ENCODE measurements at regions not wholly inside any gene's neighbourhood (a gene's known extent, or its start where the extent isn't known, plus 50 kb on each side); places are given as distances from the start of the nearest gene placed in this dataset.

DNA sequence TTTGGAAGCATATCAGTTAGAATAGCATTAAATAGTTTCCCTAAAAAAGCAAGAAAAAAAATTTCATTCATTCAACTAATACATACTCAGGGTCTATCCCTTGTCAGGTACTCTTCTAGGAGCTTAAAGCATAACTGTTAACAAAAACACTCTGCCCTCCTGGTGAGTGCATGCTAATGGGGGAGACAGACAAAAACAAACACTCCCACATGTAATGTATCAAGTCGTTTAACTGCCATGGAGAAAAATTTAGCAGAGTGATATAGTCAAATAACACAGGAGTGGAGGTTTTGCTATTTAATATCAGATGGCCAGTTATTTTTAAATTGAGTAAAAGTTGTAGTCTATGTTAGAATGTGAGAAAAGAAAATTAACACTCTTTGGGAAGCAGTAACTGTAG, 254.5 kb upstream of the RARB start:
- intact Hi-C loops (cut with micrococcal nuclease): no loop called here
- Histone ChIP-seq H3K9me1 (ENCODE audit: insufficient read depth, low read length) (no peaks in the 10 kb centered on the region), H2BK15ac (ENCODE audit: low read depth, low read length) (no peak overlapping the region), H3K27ac (ENCODE audit: insufficient read depth, low read length) (no peak overlapping the region), H3K18ac (ENCODE audit: low read depth, low read length) (no peak overlapping the region), H2AFZ (replicated peaks; ENCODE audit: low read length, poor library complexity) (no peak overlapping the region), H2AK5ac (ENCODE audit: low read depth, low read length) (no peak overlapping the region), H4K8ac (ENCODE audit: low read depth in 2 of 2, low read length in 2 of 2) (no peak overlapping the region), H2AK9ac (replicated peaks; ENCODE audit: low read depth, low read length, poor library complexity) (no peak overlapping the region), H3K4me2 (ENCODE audit: low read depth, low read length) (no peak overlapping the region), H3K4me1 (ENCODE audit: control insufficient read depth, insufficient read depth, low read length) (no peaks in the 10 kb centered on the region), H4K5ac (ENCODE audit: low read depth, low read length) (no peak overlapping the region), H2BK5ac (ENCODE audit: low read depth, low read length, poor library complexity, severe bottlenecking) (no peak overlapping the region), H3K4me3 (ENCODE audit: insufficient read depth, low read depth, low read length) (no peak overlapping the region), H4K20me1 (ENCODE audit: insufficient read depth, low read length) (no peaks in the 10 kb centered on the region), H3K23ac (ENCODE audit: low read depth, low read length) (no peak overlapping the region), H2BK20ac (ENCODE audit: low read depth, low read length) (no peak overlapping the region), H3K14ac (replicated peaks; ENCODE audit: low read depth, low read length) (no peak overlapping the region), H2BK120ac (ENCODE audit: low read depth, low read length) (no peak overlapping the region), H3K9me3 (ENCODE audit: control insufficient read depth, insufficient read depth, low read length) (peaks cover 5% of the 10 kb centered on the region), H3K79me1 (ENCODE audit: low read depth in 1 of 2, low read length in 2 of 2) (no peaks in the 10 kb centered on the region), H3K9ac (ENCODE audit: low read depth, low read length) (no peak overlapping the region), H4K91ac (ENCODE audit: insufficient read depth, low read depth, low read length) (no peak overlapping the region), H3K27me3 (ENCODE audit: control insufficient read depth, insufficient read depth, low read length) (no peaks in the 10 kb centered on the region), H3K56ac (ENCODE audit: extremely low read depth, insufficient read depth, low read length) (no peak overlapping the region), H3K4ac (ENCODE audit: low read depth, low read length) (no peak overlapping the region), H3K36me3 (ENCODE audit: control insufficient read depth, insufficient read depth, low read length) (no peaks in the 10 kb centered on the region)
- DNase-seq (no peak), ATAC-seq (ENCODE audit: low read depth) (no peak)
- in situ Hi-C loops (cut with MboI; ENCODE audit: low sequenced_read_pairs): no loop called here
- dilution Hi-C loops (cut with HindIII; ENCODE audit: low sequenced_read_pairs, unreplicated experiment): no loop called here
- CTCF ChIA-PET: no interaction called here
- TF ChIP-seq RAD21 (IDR thresholded peaks at IDR 0.05; ENCODE audit: low read length) (no peak), MXI1 (IDR thresholded peaks at IDR 0.05; ENCODE audit: borderline replicate concordance, low read depth, low read length) (no peak), MAFK (IDR thresholded peaks at IDR 0.05; ENCODE audit: low read depth, low read length) (no peak), POLR2A (IDR thresholded peaks at IDR 0.05; ENCODE audit: low read depth, low read length) (no peak), RCOR1 (IDR thresholded peaks at IDR 0.05; ENCODE audit: insufficient replicate concordance, low read length) (no peak), RFX5 (IDR thresholded peaks at IDR 0.05; ENCODE audit: low read depth, low read length) (no peak), BHLHE40 (IDR thresholded peaks at IDR 0.05; ENCODE audit: low read depth, low read length) (no peak)
- TF ChIP-seq, protein P1, sequence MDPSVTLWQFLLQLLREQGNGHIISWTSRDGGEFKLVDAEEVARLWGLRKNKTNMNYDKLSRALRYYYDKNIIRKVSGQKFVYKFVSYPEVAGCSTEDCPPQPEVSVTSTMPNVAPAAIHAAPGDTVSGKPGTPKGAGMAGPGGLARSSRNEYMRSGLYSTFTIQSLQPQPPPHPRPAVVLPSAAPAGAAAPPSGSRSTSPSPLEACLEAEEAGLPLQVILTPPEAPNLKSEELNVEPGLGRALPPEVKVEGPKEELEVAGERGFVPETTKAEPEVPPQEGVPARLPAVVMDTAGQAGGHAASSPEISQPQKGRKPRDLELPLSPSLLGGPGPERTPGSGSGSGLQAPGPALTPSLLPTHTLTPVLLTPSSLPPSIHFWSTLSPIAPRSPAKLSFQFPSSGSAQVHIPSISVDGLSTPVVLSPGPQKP (IDR thresholded peaks at IDR 0.05; ENCODE audit: borderline replicate concordance, low read depth, low read length): no peak
- no CpG with 5 or more reads among the region's 1 CpG for WGBS, 2 experiments (ENCODE audit: extremely low coverage in 2 of 2, insufficient read length in 1 of 2)
- BruUV-seq (replicated peaks): no TSS peak
- POLR2A ChIA-PET (ENCODE audit: unreplicated experiment): no interaction called here
